Mucosa of gallbladder (tissue), 1 donor: ENCODE measurements at regions not wholly inside any gene's neighbourhood (a gene's known extent, or its start where the extent isn't known, plus 50 kb on each side); places are given as distances from the start of the nearest gene placed in this dataset.

Source experiments
- DNase-seq: peaks from one replicate; pipeline ENCODE4 v3.0.0-alpha.2; 2020; ENCODE audit warnings: low spot score
- donor health status: DM: no; HTN: no; CAD: no.

- no peak for DNase-seq
Measured at GRCh38 chrX:3257471-3257870, 89.0 kb downstream of the MXRA5 start.

DNA sequence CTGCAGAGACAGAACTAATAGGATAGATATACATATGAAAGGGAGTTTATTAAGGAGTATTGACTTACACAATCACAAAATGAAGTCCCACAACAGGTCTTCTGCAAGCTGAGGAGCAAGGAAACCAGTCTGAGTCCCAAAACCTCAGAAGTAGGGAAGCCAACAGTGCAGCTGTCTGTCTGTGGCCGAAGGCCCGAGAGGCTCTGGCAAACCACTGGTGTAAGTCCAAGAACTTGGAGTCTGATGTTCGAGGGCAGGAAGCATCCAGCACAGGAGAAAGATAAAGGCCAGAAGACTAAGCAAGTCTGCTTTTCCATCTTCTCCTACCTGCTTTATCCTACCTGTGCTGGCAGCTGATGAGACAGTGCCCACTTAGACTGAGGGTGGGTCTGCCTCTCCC lies 89.6 kb downstream of the MXRA5 start:
- DNase-seq: no peak

GRCh38 chrX:3252744-3253143 lies 93.7 kb downstream of the MXRA5 start:
- DNase-seq: no peak

GRCh38 chrX:3250966-3251365 lies 95.5 kb downstream of the MXRA5 start:
- DNase-seq: no peak

- DNase-seq: no peak
Measured at GRCh38 chrX:3244955-3245354, 101.5 kb downstream of the MXRA5 start.

DNA sequence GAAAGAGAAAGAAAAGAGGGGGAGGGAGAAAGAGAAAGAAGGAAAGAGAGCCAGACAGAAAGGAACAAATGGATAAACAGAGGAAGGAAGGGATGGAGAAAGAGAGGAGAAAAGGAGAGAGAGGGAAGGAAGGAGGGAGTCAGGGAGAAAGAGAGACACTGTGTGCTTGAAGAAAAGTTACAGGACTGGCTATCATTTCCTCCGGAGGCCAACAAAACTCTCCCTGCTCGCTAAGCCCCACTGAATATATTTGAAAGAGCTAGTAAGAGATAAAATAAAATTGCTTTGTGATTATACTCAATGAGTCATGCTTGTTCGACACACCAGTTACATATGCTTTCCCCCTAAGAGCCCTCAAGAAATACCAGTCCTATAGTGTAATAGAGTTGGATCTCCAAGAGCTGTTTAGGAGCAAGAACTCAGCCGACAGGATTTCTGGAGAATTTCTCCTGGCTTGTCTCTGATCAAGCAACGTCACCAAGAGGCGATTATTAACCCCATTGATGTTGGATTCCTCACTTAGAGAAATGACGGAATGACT lies 102.2 kb downstream of the MXRA5 start:
- DNase-seq: no peak

DNA sequence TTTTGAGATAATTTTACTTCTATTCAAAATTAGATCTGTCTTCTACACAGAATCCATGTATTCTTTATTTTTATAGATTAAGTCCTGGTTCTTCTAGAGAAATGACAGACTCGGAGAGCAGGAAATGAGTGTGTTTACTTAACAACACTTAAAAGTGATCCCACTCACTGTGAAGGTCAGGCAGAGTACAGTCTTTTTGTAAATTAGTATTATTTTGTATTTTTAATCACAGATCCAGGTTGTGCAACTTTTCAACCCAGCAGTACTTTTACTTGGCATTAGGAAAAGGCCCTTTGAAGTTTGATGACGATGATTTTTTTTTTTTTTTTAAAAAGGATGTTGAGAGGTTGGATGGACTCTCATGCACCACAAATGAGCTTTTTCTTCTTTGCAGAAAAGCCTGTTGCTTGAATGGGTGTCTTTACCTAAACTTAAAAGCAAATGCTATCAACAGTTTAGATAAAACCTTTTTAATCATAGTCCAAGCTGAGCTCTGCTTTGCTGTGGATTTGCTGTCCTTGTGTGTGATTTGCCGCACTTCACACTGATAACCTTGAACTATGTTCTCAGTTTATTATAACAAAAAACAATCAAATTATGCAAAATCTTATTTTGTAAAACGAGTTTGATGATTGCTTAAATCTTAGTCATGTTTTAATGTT lies 114.1 kb downstream of the MXRA5 start:
- no peak for DNase-seq

- DNase-seq: no peak
Measured at GRCh38 chrX:3231766-3232165, 114.7 kb downstream of the MXRA5 start.

DNA sequence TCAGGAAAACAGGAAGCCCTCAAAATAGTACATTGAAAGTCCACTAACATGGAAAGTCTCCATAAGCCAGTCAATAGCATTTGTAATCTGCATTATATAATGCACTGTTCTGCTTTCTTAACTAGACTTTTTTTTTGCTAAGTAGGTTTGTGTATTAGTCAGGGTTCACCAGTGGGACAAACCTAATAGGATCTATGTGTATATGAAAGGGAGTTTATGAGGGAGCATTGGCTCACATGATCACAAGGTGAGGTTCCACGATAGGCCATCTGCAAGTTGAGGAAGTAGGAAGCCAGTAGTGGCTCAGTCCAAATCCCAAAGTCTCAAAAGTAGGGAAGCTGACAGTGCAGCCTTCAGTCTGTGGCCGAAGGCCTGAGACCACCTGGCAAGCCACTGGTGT lies 116.0 kb downstream of the MXRA5 start:
- no peak for DNase-seq

DNA sequence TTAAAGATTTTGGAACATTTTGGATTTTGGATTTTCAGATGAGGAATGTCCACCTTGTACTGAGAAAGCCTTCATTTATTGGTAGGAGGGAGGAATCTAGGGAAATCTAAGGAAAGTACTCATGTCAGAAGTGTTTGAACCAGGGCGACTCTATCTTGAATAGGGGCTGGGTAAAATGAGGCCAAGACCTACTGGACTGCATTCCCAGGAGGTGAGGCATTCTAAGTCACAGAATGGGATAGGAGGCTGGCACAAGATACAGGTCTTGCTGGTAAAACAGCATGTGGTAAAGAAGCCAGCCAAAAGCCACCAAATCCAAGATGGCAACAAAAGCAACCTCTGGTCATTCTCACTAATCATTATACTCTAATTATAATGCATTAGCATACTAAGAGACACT lies 118.9 kb downstream of the MXRA5 start:
- no peak for DNase-seq

GRCh38 chrX:3226087-3226486 lies 120.4 kb downstream of the MXRA5 start:
- DNase-seq: no peak

DNA sequence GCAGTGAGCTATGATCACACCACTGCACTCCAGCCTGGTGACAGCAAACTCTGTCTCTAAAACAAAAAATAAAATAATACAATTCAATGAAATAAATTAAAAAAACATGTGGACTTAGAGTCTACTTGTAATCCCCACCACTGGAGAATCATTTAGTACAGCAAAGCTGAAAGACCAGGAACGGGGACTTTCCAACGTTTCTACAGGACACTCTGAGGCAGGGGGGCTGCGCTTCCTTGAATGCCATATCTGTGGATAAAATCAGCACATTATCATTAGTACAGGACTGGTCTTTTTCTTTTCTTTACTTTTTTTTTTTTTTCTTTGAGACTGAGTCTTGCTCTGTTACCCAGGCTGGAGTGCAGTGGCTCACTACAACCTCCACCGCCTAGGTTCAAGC lies 124.8 kb downstream of the MXRA5 start:
- no peak for DNase-seq

DNA sequence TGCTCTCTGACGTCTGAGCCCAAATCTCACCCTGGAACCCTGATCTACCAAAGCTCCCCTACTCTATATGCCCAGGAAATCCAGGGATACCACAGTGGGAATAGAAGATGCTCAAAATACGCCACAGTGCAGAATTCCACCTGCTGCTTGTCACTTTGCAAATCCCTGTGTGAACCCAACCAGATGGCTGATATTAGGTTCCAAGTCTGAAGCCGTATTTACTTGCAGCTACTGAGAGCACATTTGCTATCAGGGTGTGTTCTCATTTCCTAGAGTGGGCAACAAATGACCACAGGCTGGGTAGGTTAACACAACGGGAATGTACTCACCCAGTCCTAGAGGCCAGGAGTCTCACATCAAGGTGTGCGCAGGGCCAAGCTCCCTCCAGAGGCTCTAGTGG lies 126.8 kb downstream of the MXRA5 start:
- DNase-seq: no peak

DNA sequence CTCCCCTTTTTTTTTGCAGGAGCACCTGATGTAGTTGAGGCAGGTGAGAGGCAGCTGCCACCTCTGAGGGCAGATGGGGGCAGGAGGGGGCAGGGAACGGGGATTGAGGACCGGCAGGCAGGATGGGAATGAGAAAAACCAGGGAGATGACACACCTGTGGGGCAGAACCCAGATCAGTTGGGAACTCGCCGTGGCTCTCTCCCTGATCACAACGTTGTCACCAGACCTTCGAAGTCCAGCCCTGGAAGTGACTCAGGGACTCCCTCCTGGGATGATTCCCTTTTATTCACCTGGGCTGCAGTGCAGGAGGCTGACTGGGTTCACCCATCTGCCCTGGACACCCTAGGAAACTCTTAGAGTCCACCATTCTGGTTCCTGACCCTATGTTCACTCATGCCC lies 127.2 kb downstream of the MXRA5 start:
- no peak for DNase-seq

DNA sequence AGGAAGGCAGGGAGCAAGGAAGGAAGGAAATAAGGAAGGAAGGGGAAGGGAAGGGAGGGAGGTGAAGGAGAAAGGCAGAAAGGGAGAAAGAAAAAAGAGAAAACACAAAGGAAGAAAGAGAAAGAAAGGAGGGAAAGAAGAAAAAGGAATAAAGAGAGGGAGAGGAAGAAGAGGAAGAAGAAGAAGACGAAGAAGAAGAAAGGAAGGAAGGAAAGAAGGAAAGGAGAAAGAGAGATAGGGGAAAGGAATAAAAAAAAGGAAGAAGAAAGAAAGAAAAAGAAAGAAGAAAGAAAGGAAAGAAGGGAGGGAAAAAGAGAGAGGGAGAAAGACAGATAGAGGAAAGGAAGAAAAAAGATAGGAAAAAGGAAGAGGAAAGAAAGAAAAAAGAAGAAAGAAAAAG lies 128.0 kb downstream of the MXRA5 start:
- DNase-seq: no peak

GRCh38 chrX:3216581-3217180 lies 129.8 kb downstream of the MXRA5 start:
- DNase-seq: no peak

DNA sequence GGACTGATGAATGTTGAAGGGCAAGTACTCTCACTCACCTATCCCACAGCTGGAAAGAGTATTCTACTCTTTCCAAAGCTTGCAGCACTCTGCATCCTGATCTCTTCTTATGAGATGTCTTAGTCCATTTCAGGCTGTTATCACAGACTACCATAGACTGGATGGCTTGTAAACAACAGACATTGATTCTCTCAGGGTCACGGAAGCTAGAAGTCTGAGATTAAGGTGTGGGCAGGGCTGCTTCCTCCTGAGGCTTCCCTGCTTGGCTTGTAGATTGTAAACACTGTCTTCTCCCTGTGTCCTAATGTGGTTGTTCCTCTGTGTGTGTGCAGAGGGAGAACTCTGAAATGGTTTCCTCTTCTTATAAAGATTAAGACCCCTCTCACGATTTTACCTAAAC lies 131.2 kb downstream of the MXRA5 start:
- DNase-seq: no peak

GRCh38 chrX:3206314-3206713 lies 140.1 kb downstream of the MXRA5 start:
- DNase-seq: no peak

- DNase-seq: no peak
Measured at GRCh38 chrX:3204606-3205005, 141.8 kb downstream of the MXRA5 start.

- no peak for DNase-seq
Measured at GRCh38 chrX:3195845-3196244, 150.6 kb downstream of the MXRA5 start.

DNA sequence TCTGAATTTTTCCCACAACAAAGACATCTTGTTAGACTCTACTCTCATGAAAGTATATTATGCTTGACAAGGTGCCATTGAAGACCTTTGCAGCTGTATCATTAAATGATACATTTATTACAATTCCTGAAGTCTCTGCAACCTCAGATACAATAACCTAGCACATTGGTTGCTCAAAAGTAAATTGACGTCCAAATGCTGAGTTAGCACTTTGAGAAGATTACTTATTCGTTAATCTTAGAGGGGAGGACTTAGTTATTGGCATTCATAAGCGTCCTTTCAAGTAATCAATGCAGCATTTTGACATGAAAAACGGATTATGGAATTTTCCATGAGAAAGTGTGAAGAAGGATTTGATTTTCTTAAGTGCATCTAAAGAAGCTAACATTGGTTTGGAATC lies 151.6 kb downstream of the ARSF start:
- no peak for DNase-seq

DNA sequence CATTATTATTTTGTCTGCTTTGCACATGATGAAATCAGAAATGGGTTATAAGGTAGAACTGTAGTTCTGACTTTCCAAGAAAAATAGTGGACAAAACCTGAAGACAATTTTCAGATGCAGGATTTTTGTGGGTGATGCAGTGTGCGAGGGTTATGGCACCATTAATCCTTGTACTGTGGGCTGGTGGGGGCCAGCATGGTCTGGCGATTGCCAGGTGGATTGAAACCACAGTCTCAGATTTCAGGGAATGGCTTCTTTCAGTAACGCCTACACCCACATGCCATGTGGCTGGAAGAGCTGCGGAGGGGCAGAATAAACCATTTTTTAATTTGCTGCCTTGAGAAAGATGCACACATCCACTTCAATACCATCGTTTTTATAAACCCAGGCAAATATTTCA lies 150.5 kb downstream of the ARSF start:
- DNase-seq: no peak

DNA sequence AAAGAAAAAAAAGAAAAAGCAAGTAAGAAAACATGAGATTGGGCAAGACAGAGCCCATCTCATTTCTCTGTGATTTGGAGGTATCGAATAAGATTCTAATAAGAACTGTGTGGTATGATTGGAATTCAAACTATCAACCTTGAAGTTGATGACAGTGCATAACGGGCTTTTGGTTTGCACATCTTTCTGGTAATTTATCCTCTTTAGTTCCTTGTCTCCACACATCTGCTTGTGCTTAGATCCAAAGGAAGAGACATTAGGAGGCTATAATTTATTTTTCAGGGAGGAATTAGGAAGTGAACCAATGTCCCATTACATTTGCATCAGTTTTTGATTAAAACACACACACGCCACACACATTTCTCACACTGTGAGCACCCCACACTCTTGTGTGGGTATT lies 149.9 kb downstream of the ARSF start:
- DNase-seq: no peak
